GM21447 (cell line): ENCODE measurements at regions not wholly inside any gene's neighbourhood (a gene's known extent, or its start where the extent isn't known, plus 50 kb on each side); places are given as distances from the start of the nearest gene placed in this dataset.
"Not testable (repeated sequence)": the region's sequence is repeated elsewhere in the genome, so short reads cannot be mapped to it uniquely, and the experiment has no call there.

Experiments used
- ATAC-seq: cut with Tn5 transposase; IDR thresholded peaks from one replicate; pipeline ENCODE4 v1.9.1; 2021; ENCODE audit not compliant: unreplicated experiment

GRCh38 chr12:31215518-31216232, 110.3 kb downstream of the SINHCAF start:
- ATAC-seq: no peak

- ATAC-seq: no peak
Observed at GRCh38 chr12:31216479-31216878, 109.5 kb downstream of the SINHCAF start.

- ATAC-seq: no peak
Observed at GRCh38 chr12:31217356-31218130, 108.4 kb downstream of the SINHCAF start.

GRCh38 chr12:31218203-31219025, 107.5 kb downstream of the SINHCAF start:
- no peak for ATAC-seq

- ATAC-seq: no peak
Observed at GRCh38 chr12:31219521-31219920, 106.4 kb downstream of the SINHCAF start.

GRCh38 chr12:31220061-31220460, 105.9 kb downstream of the SINHCAF start:
- ATAC-seq: no peak

- no peak for ATAC-seq
Observed at GRCh38 chr12:31220633-31221550, 105.1 kb downstream of the SINHCAF start.

GRCh38 chr12:31221551-31221945, 104.4 kb downstream of the SINHCAF start:
- no peak for ATAC-seq

- no peak for ATAC-seq
Observed at GRCh38 chr12:31222620-31223222, 103.2 kb downstream of the SINHCAF start.

- ATAC-seq: not testable (repeated sequence)
Observed at GRCh38 chr12:31223640-31224039, 102.3 kb downstream of the SINHCAF start.

GRCh38 chr12:31224768-31225448, 101.0 kb downstream of the SINHCAF start:
- ATAC-seq: no peak

GRCh38 chr12:31225656-31226535, 100.1 kb downstream of the SINHCAF start:
- no peak for ATAC-seq

- no peak for ATAC-seq
Observed at GRCh38 chr12:31226639-31227038, 99.3 kb downstream of the SINHCAF start.

GRCh38 chr12:31227401-31227981, 98.5 kb downstream of the SINHCAF start:
- no peak for ATAC-seq

- ATAC-seq: no peak
Observed at GRCh38 chr12:31228811-31229792, 96.8 kb downstream of the SINHCAF start.

- no peak for ATAC-seq
Observed at GRCh38 chr12:31230004-31230403, 95.9 kb downstream of the SINHCAF start.
